MM.1S (cell line): ENCODE measurements at regions not wholly inside any gene's neighbourhood (a gene's known extent, or its start where the extent isn't known, plus 50 kb on each side); places are given as distances from the start of the nearest gene placed in this dataset.

Source experiments
- CTCF ChIP-seq: fragments of 300-600 bp; sonication (generic); IDR thresholded peaks from 2 replicates; pipeline ENCODE4 v1.5.1; 2016; ENCODE audit warnings: antibody characterized with exemption, low read length, mixed read lengths
- EZH2 ChIP-seq: fragments of 300-600 bp; sonication (generic); optimal IDR thresholded peaks from 2 replicates; pipeline ENCODE3; 2017; ENCODE audit warnings: low read depth, mild to moderate bottlenecking, antibody characterized with exemption, low read length, mixed read lengths

GRCh38 chr7:19405541-19405940, 260.3 kb upstream of the FERD3L start:
- no peak for TF ChIP-seq CTCF
- no peak for TF ChIP-seq EZH2
